SJSA1 (cell line): ENCODE measurements at regions not wholly inside any gene's neighbourhood (a gene's known extent, or its start where the extent isn't known, plus 50 kb on each side); places are given as distances from the start of the nearest gene placed in this dataset.

Experiments used
- DNase-seq, 2 experiments: peaks; one replicate each; pipeline ENCODE4 v3.0.0-alpha.2; 2015 to 2020; ENCODE audit warnings: low spot score in 2 of 2, low read depth in 1 of 2
- H3K27ac ChIP-seq: fragments of 250-450 bp; sonication (Bioruptor Pico); 2 replicates; pipeline ENCODE4 v1.5.1; 2020; ENCODE audit warnings: mild to moderate bottlenecking, moderate library complexity
- H3K27me3 ChIP-seq: fragments of 250-450 bp; sonication (Bioruptor Pico); replicated peaks from 2 replicates; pipeline ENCODE4 v1.5.1; 2020; ENCODE audit warnings: mild to moderate bottlenecking, moderate library complexity
- H3K36me3 ChIP-seq: fragments of 250-450 bp; sonication (Bioruptor Pico); 2 replicates; pipeline ENCODE4 v1.5.1; 2020; ENCODE audit warnings: mild to moderate bottlenecking
- H3K4me1 ChIP-seq: fragments of 250-450 bp; sonication (Bioruptor Pico); replicated peaks from 2 replicates; pipeline ENCODE4 v1.6.1; 2021; ENCODE audit warnings: mild to moderate bottlenecking
- H3K4me3 ChIP-seq: fragments of 250-450 bp; sonication (Bioruptor Pico); 2 replicates; pipeline ENCODE4 v1.5.1; 2020; ENCODE audit warnings: mild to moderate bottlenecking
- H3K9me3 ChIP-seq: fragments of 250-450 bp; sonication (Bioruptor Pico); replicated peaks from 2 replicates; pipeline ENCODE4 v1.5.1; 2020; ENCODE audit warnings: mild to moderate bottlenecking

DNA sequence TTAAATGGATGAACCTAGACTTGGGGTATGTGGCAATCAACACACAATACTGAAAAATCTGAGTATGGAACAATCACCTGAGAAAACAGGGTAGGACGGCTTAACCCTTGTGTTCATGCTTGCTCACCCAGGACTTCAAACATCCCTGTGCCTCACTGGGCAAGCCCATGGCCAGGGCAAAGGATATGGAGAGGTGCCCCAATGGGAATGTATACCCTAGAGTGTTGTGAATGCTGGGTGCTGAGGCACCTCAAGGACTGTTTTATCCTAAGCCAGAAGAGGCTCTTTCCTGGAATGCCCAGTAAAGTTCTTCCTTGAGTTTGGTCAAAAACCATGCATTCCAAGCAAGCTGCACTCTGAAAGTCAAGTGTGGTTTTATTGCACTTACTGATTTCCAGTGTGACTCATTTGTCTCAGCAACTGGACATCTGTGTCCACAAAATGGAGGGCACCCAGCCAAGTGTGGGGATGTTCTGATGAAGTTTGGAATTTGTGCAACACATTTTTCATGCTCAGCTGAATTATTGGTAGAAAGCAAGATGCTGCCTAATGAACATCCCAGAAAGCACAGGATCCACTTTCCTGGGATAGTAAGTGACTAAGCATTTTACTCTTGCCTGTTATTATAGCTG is 531.3 kb downstream of the RFC3 start:
- Histone ChIP-seq H3K9me3 (no peaks in the 10 kb centered on the region), H3K4me1 (peaks cover 62% of the 10 kb centered on the region), H3K27me3 (no peaks in the 10 kb centered on the region), H3K36me3 (no peaks in the 10 kb centered on the region), H3K4me3 (no peak overlapping the region), H3K27ac (peak overlapping the region; percentile 81)
- peak; percentile 80 to 89 for DNase-seq

DNA sequence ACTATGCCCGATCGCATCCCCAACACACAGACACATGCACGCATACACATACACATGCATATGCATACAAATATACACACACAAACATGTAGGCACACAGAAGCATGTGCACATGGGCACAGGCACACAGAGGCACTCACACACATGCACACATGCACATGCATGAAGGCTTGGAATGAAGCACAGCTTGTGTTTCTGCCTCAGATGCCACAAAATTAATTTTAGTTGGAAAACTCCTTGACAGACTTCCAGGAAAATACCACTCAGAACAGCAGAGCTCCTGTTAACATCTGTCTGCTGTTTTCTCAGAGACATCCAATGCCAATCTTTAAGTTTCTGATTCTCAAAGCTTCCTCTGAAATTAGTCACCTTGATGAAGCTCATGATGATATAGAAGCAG is 532.7 kb downstream of the RFC3 start:
- Histone ChIP-seq H3K36me3 (no peaks in the 10 kb centered on the region), H3K27me3 (no peaks in the 10 kb centered on the region), H3K9me3 (no peaks in the 10 kb centered on the region), H3K4me1 (peaks cover 48% of the 10 kb centered on the region), H3K4me3 (no peak overlapping the region), H3K27ac (no peak overlapping the region)
- DNase-seq = no peak

DNA sequence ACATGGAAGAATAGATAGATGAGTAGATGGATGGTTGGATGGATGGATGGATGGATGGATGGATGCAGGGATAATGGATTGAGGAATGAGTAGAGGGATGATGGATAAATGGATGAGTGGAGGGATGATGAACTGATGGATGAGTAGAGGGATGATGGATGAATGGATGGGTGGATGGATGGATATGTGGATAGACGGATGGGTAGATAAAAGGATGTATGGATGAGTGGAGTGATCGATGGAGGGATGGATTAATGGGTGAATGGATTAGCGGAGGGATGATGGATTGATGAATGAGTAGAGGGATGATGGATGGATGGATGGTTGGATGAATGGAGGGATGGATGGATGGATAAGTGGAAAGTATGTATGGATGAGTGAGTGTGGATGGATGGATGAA is 533.2 kb downstream of the RFC3 start:
- H3K27ac ChIP-seq = no peak overlapping the region

DNA sequence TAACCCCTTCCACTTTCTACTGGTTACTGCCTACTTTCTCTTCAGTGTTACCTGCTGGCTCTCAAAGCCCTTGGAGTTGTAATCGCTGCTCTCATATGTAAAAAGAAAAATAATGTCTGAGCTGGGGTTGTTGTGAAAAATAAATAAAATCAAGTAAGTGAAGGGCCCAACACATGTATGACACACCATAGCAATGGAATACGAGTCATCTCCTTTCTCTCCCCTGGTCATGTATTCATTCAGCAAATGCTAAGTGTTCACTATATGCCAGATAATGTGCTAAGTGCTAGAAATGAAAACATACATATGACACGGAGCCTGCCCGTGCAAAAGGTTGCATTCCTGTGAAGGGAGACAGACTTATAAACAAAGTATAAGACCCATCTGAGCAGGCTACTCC is 535.0 kb downstream of the RFC3 start:
- no peak for DNase-seq
- Histone ChIP-seq H3K4me3 (no peak overlapping the region), H3K9me3 (no peaks in the 10 kb centered on the region), H3K36me3 (no peaks in the 10 kb centered on the region), H3K27ac (no peak overlapping the region), H3K4me1 (peaks cover 43% of the 10 kb centered on the region), H3K27me3 (no peaks in the 10 kb centered on the region)

More for the DNA sequence above, 533.2 kb downstream of the RFC3 start:
- H3K4me3 ChIP-seq = no peak overlapping the region
- peaks cover 43% of the 10 kb centered on the region for H3K4me1 ChIP-seq
- no peaks in the 10 kb centered on the region for H3K27me3 ChIP-seq
- no peaks in the 10 kb centered on the region for H3K9me3 ChIP-seq
- H3K36me3 ChIP-seq = no peaks in the 10 kb centered on the region
- DNase-seq = no peak

DNA sequence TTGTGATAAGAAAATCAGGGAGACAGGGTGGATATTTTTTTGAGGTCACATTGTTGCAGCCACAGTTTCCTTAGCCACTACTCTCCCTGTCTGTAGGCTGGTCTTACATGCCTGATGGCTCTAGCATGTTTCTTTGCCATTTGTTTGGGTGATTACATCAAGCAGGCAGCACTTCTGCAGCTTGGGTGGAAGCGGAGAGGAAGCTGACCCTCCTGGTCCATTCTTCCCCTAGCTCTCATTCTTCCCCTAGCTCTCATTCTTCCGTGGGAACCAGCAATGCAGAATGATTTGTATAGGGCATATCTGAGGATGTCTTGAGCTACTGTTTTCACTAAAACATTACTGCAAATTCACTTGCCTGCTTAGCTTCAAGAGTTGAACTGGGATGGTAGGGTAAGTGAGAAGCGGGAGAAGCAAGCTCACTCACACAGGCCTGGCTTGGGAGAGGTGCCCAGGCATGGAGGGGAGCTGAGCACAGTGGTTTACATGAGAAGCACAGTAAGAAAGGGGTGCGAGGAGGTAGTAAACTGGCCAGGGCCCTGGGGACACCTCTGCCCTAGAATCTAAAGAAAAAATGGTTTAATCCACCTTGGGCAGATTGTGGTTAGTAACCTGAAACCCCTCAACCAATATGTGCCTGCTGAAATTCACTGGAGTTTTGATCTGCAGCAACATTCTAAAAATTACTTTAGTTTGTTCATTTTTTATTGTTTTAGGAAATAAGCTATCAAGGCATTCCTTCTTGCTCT is 538.9 kb downstream of the RFC3 start:
- Histone ChIP-seq H3K27ac (peak overlapping the region; percentile 95), H3K9me3 (no peaks in the 10 kb centered on the region), H3K36me3 (no peaks in the 10 kb centered on the region), H3K4me1 (peaks cover 42% of the 10 kb centered on the region), H3K27me3 (no peaks in the 10 kb centered on the region), H3K4me3 (no peak overlapping the region)
- no peak for DNase-seq

DNA sequence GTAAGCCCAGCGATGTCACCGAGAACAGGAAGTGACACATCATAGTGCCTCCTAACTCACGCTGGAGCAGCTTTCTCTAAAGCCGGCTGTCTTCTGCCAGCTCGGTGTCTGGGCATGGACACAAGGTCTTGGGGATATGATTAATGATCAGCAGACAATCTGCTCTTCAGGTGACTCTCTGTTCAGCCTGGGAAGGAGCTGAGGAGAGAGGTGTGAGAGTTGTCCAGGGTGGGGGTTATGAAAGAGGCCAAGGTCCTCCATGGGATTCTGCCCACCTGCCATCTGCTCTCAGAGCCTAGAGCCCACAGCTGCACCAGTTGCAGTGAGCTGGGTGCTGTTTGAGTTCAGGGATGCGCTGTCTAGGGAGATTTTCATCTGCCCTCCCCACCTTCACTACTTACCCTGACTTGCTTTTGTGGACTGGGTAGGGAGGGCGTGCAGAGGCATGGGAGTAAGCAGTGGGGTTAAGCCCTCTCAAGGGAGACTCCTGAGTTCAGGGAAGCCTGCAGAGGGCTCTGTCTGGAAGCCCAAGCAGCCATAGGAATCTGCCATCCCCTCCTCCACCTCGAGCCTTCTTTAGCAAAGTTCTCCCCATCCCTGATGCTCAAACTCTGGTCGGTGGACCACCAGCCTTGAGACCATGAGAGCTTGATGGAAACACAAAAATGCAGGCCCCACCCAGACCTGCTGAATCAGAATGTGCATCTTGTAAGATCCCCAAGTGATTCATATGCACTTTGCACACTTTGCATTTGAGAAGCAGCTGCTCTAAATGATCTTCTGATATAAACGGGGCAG is 539.7 kb downstream of the RFC3 start:
- Histone ChIP-seq H3K4me3 (no peak overlapping the region), H3K4me1 (peaks cover 42% of the 10 kb centered on the region), H3K27me3 (no peaks in the 10 kb centered on the region), H3K36me3 (no peaks in the 10 kb centered on the region), H3K27ac (peak overlapping the region; percentile 95), H3K9me3 (no peaks in the 10 kb centered on the region)
- peak; percentile 76 to 84 for DNase-seq

DNA sequence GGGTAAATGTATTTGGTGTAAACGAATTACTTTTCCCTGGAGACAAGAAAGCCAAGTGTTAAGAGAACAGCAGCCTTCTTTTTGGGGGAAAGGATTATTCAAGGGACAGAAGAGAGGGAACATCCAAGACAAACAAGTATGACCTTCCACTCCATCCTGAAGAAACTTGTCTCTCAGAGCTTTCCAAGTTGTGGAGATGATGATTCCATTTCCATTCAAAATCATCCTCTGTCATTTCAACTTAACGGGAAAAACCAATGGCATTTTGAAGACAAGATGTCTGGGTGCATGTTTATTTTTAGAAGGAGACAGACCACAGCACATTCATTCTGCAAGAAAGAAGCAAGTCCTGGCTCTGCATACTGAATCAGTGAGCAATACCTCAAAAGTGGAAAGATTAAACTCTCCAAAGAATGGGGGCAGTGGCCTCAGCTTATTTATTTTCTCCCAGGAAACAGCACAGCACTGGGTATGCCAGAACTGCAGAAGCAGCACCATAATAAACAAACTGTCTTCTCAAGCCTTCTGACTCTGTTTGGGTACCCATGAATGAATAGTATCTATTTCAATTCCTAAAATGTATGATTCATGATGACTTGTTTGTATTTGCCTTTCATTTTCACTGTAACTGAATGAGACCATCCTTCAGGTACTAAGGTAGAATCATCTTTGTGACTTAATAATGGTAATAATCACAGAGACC is 541.0 kb downstream of the RFC3 start:
- peak overlapping the region; percentile 95 for H3K27ac ChIP-seq

DNA sequence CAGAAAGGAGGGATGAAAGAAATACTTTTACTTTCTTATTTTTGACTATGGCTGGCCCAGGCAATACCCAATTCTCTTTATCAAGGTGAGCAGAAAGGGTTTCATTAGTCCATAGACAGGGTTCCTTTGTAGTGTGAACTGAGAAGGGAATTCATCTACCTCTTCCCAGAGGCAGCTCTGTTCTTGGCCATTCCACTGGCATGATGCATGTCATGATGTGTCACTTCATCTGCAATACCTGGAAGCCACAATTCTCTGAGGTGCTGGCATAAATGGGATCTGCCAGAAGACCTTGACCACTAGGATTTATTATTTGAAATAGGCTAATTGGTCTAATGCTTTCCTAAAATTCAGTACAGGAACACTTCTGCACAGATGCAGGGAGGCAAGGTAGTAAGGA is 542.8 kb downstream of the RFC3 start:
- no peaks in the 10 kb centered on the region for H3K9me3 ChIP-seq
- H3K27ac ChIP-seq = no peak overlapping the region
- H3K4me3 ChIP-seq = no peak overlapping the region
- no peaks in the 10 kb centered on the region for H3K27me3 ChIP-seq
- DNase-seq = no peak
- no peaks in the 10 kb centered on the region for H3K36me3 ChIP-seq
- peaks cover 37% of the 10 kb centered on the region for H3K4me1 ChIP-seq

More for the DNA sequence above, 541.0 kb downstream of the RFC3 start:
- DNase-seq = peak; percentile 79 to 92
- Histone ChIP-seq H3K27me3 (no peaks in the 10 kb centered on the region), H3K4me1 (peaks cover 37% of the 10 kb centered on the region), H3K4me3 (no peak overlapping the region), H3K9me3 (no peaks in the 10 kb centered on the region), H3K36me3 (no peaks in the 10 kb centered on the region)

DNA sequence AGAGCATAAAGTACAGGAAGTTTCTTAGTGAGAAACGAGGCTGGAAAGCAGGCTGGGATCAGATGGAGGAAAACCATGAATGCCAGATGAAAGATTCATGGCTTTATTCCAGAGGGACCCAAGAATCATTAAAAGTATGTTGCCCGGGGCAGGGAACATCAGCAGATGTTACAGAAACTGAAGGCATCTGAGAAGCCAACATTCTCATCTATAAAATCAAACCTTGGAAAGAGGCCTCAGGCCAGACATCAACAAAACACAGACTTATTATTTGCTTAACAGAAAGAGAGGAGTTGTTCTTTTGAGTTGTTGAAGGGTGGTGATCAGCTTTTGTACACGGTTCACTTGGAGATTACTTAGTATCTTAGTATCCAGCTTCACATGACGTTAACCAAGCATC is 543.6 kb downstream of the RFC3 start:
- H3K9me3 ChIP-seq = no peaks in the 10 kb centered on the region
- no peaks in the 10 kb centered on the region for H3K27me3 ChIP-seq
- no peaks in the 10 kb centered on the region for H3K36me3 ChIP-seq
- H3K4me1 ChIP-seq = peaks cover 33% of the 10 kb centered on the region
- no peak overlapping the region for H3K27ac ChIP-seq
- DNase-seq = no peak
- no peak overlapping the region for H3K4me3 ChIP-seq

DNA sequence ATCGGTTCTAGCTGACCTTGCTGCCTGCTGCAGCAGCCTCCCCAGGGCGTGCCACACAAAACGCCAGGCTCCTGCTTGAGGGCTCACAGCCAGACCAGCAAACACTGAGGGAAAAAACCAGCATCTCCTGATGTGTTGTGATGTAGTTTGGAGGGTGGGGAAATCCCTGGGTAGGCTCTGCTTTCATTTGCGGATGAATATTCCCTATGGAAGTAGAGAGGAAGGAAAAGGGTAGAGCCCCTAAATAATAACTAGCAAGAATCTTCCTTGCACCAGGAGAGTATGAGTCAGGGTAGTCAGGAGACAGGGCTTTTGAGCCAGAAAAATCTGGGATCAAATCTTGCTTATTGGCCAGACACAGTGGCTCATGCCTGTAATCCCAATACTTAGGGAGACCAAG is 545.3 kb downstream of the RFC3 start:
- Histone ChIP-seq H3K27ac (no peak overlapping the region), H3K4me3 (no peak overlapping the region), H3K27me3 (no peaks in the 10 kb centered on the region), H3K4me1 (peaks cover 16% of the 10 kb centered on the region), H3K36me3 (no peaks in the 10 kb centered on the region), H3K9me3 (no peaks in the 10 kb centered on the region)
- DNase-seq = no peak

DNA sequence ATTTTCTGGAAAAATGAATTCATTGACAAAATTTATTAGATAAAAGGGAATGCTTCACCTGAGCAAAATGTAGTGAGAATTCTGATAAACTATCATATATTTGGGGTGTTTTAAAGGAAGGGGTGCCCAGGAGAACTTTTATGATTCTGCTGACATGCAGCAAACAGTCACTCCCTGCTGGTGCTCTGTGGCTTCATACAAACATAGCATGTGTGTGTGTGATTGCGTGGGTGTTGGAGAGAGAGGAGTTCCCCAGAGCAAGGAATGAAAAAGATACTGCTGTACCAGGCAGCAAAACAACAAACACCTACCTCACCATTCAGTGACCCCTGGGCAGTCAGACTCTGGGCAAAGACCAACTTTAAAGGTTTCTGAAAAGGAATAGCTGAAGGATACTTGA is 546.7 kb downstream of the RFC3 start:
- H3K27me3 ChIP-seq = no peaks in the 10 kb centered on the region
- no peaks in the 10 kb centered on the region for H3K9me3 ChIP-seq
- no peaks in the 10 kb centered on the region for H3K36me3 ChIP-seq
- H3K4me1 ChIP-seq = peaks cover 4% of the 10 kb centered on the region
- no peak overlapping the region for H3K4me3 ChIP-seq
- no peak for DNase-seq
- H3K27ac ChIP-seq = no peak overlapping the region

DNA sequence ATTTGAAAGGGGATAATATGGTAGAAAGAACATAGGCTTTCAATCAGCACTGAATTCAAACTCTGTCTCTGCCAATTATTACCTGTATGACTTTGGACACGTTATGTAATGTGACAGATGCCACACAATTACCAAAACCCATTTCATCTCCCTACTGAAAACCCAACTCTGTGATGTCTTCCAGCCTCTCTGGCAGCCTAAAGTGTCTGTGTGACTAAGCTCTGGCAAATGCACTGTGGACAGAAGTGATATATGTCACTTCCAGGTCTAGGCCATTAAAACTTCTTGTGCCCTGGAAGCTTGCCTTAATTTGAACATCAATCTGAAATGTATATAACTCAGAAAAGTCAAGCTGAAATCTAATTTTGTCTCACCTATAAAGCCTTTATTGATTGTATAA is 552.0 kb downstream of the RFC3 start:
- Histone ChIP-seq H3K27me3 (no peaks in the 10 kb centered on the region), H3K9me3 (no peaks in the 10 kb centered on the region), H3K36me3 (no peaks in the 10 kb centered on the region), H3K4me1 (peaks cover 7% of the 10 kb centered on the region), H3K4me3 (no peak overlapping the region), H3K27ac (no peak overlapping the region)
- DNase-seq = no peak

DNA sequence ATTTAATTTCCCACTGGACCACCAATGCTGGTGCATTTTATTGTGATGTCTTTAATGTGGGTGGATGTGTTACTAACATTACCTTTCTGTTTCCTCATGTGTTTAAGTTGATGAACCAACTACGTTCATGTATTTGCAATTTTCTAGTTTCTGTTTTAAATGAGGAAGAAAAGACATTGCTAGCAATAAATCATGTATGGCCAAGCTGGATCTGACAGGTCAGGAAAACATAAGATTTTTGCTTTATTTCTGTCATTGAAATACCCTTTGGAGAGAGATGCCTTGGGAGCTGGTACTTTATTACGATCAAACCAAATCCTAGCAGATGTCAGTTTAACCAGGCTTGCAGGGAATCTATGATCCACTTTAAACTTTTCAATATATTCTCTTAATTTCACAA is 553.2 kb downstream of the RFC3 start:
- peaks cover 7% of the 10 kb centered on the region for H3K4me1 ChIP-seq
- no peak for DNase-seq
- no peak overlapping the region for H3K27ac ChIP-seq
- no peak overlapping the region for H3K4me3 ChIP-seq
- H3K36me3 ChIP-seq = no peaks in the 10 kb centered on the region
- no peaks in the 10 kb centered on the region for H3K9me3 ChIP-seq
- H3K27me3 ChIP-seq = no peaks in the 10 kb centered on the region
